GM20431 (cell line): ENCODE measurements at regions not wholly inside any gene's neighbourhood (a gene's known extent, or its start where the extent isn't known, plus 50 kb on each side); places are given as distances from the start of the nearest gene placed in this dataset.
"Not testable (repeated sequence)": the region's sequence is repeated elsewhere in the genome, so short reads cannot be mapped to it uniquely, and the experiment has no call there.

Experiments
- in situ Hi-C: fragments of 300-500 bp; cut with MseI, MboI; formaldehyde crosslinking; loops from one replicate; pipeline ENCODE4 v1.15.0; 2020; ENCODE audit warnings: low sequenced_read_pairs; ENCODE audit not compliant: unreplicated experiment

GRCh38 chrX:131861088-131861787 lies 161.9 kb upstream of the STK26 start:
- in situ Hi-C loops, result no loop called here

GRCh38 chrX:131862321-131862720 lies 160.8 kb upstream of the STK26 start:
- in situ Hi-C loops, result no loop called here

DNA sequence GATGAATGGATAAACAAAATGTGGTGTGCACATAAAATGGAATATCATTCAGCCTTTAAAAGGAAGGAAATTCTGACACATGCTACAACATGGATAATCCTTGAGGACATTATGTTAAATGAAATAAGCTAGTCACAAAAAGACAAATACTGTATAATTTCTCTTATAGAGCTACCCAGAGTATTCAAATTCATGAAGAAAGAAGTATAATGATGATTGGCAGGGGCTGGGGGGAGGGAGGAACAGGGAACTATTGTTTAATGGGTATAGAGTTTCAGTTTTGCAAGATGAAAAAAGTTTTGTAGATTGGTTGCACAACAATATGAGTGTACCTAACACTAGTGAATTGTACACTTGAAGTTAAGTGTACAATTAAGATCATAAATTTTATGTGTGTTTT lies 153.9 kb upstream of the STK26 start:
- in situ Hi-C loops, result no loop called here

GRCh38 chrX:131874300-131874699 lies 148.8 kb upstream of the STK26 start:
- in situ Hi-C loops, result no loop called here

- in situ Hi-C loops, result not testable (repeated sequence)
These were observed 147.3 kb upstream of the STK26 start for GRCh38 chrX:131875827-131876226.

- in situ Hi-C loops, result no loop called here
These were observed 141.9 kb upstream of the STK26 start for GRCh38 chrX:131881194-131881593.

GRCh38 chrX:131885042-131885441 lies 138.1 kb upstream of the STK26 start:
- in situ Hi-C loops, result not testable (repeated sequence)

DNA sequence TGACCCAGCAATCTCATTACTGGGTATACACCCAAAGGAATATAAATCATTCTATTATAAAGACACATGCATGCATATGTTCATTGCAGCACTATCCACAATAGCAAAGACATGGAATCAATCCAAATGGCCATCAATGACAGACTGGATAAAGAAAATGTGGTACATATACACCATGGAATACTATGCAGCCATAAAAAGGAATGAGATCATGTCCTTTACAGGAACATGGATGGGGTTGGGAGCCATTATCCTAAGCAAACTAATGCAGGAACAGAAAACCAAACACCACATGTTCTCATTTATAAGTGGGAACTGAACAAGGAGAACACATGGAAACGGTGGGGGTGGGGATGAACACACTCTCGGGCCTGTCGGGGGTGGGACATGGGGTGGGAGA lies 129.2 kb upstream of the STK26 start:
- in situ Hi-C loops, result not testable (repeated sequence)

- in situ Hi-C loops, result no loop called here
These were observed 128.1 kb upstream of the STK26 start for GRCh38 chrX:131894995-131895394.

DNA sequence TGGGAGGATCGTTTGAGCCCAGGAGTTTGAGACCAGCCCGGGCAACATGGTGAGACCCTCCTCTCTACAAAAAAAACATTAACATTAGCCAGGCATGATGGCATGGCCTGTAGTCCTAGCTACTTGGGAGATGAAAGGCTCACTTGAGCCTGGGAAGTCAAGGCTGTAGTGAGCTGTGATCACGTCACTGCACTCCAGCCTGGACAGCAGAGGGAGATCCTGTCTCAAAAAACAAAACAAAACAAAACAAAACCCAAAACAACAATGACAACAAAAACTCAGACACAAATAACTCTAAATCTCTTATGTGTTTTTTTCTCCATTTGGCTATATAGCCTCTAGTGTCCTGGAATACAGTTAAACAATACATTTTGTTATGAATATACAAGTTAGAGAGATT lies 127.3 kb upstream of the STK26 start:
- in situ Hi-C loops, result no loop called here

DNA sequence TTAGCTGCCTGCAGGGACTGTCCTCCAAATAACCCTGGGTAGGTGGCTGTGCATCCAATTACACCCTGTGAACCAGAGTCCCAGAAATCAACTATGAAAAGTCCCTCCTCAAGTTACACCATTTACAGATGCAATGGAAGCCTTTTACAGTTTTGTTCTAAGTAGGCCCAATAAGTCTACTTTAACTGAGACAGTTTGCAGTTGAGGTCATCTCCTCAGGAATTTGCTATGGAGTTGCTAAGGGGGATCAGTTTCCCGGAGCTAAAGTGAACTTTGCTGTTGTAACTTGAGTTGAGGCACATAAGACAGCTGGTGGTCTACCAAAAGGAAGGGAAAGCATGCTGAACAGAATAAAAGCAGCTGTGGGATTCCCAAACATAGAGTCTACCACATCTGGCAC lies 121.6 kb upstream of the STK26 start:
- in situ Hi-C loops, result no loop called here

- in situ Hi-C loops, result no loop called here
These were observed 115.4 kb upstream of the STK26 start for GRCh38 chrX:131907488-131908314.

DNA sequence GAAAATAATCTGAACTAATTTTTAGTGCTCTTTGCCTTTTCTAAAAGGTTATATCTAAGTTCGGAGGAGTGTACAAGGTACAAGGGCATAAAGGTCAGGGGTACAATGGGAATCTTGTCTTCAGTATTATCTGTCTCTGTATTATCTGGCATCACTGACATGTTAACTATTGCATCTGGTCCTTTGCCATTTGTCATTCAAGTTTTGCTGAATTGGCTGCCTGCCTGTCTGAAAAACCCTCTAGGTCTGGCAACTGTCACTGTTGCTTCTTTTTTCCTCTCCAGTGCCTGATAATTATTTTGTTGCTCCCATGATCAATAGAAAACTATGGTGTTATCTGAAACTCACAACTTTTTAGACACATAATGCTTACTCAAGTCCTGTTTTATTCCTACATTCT lies 112.5 kb upstream of the STK26 start:
- in situ Hi-C loops, result no loop called here

GRCh38 chrX:131915488-131915887 lies 107.6 kb upstream of the STK26 start:
- in situ Hi-C loops, result no loop called here

GRCh38 chrX:131917588-131917987 lies 105.5 kb upstream of the STK26 start:
- in situ Hi-C loops, result no loop called here

DNA sequence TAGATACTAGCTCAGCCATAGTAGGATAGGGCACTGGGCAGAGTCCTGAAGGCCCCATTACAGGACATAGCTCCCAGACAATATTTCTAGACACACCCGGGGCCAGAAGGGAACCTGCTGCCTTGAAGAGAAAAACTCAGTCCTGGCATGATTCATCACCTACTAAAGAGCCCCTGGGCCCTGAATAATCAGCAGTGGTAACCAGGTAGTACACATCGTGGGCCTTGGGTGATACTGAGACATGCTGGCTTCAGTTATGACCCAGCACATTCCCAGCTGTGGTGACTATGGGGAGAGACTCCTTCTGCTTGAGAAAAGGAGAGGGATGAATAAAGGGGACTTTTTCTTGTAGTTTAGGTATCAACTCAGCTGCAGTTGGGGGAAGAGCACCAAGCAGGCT lies 104.3 kb upstream of the STK26 start:
- in situ Hi-C loops, result no loop called here

GRCh38 chrX:131923614-131924250 lies 99.4 kb upstream of the STK26 start:
- in situ Hi-C loops, result no loop called here

DNA sequence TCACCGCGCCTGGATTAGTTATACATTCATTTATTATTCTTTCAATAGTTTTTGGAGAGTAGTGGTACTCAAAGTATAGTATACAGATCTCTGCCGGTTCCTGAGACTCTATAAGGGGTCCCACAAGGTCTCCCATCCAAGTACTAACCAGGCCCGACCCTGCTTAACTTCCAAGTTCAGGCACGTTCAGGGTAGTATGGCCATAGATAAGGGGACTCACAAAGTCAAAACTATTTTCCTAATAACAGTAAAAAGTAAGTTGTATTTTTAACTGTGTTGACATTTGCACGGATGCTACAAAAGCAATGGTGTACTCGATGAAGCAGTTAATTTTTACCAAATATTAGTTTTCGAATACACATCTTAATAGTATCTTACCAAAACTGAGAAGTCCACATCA lies 84.4 kb upstream of the STK26 start:
- in situ Hi-C loops, result no loop called here

DNA sequence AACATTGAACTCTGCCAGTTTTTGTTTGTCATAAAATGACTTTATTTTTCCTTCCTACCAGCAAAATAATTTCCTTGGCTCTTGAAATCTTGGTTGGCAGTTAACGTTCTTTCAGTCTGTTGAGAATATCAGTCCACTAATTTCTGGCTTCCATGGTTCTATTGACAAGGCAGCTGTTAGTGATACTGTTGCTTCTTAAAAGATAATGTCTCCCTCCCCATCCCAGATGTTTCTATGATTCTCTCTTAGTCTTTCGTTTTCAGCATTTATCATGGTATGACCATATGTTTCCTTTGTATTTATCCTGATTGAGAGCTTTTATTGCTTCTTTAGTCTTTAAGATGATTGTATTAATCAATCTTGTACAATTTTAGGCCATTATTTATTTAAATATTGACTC lies 81.1 kb upstream of the STK26 start:
- in situ Hi-C loops, result no loop called here

- in situ Hi-C loops, result no loop called here
These were observed 77.9 kb upstream of the STK26 start for GRCh38 chrX:131944936-131945902.
